KBM-7 (cell line): ENCODE measurements at regions not wholly inside any gene's neighbourhood (a gene's known extent, or its start where the extent isn't known, plus 50 kb on each side); places are given as distances from the start of the nearest gene placed in this dataset.
"Not testable (repeated sequence)": the region's sequence is repeated elsewhere in the genome, so short reads cannot be mapped to it uniquely, and the experiment has no call there.

Experiments
- DNase-seq: peaks from one replicate; pipeline ENCODE4 v3.0.0-alpha.2; 2015
- in situ Hi-C: fragments of 300-500 bp; cut with MboI; formaldehyde crosslinking; loops from 2 replicates; pipeline ENCODE4 v1.14.3; 2020; ENCODE audit warnings: low sequenced_read_pairs, low pct_unique_long_range_greater_than_20kb, mixed read lengths

- in situ Hi-C loops = no loop called here
Observed at GRCh38 chr3:22353126-22353525, 602.1 kb upstream of the ZNF385D start.

GRCh38 chr3:22358334-22358733 lies 607.3 kb upstream of the ZNF385D start:
- in situ Hi-C loops = no loop called here
- DNase-seq = no peak

More at GRCh38 chr3:22353126-22353525, 602.1 kb upstream of the ZNF385D start:
- DNase-seq = no peak

DNA sequence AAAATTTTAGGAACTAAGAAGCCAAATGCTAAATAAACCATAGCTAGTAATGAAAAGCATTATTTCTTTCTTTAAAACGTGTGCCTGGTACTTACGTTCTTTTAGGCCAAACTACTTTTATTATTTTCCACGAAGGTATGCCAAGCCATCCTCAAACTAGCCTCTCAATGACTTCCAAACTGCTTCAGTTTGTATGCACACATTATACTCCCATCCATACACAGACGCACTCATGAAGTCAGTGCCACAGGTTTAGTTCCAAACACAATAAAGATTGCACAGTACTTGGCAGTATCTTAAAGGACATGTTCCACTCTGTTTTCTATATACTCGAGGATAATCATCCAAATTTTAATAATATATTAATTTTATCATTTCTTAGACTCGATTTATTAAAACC lies 609.2 kb upstream of the ZNF385D start:
- in situ Hi-C loops = no loop called here
- DNase-seq = no peak

DNA sequence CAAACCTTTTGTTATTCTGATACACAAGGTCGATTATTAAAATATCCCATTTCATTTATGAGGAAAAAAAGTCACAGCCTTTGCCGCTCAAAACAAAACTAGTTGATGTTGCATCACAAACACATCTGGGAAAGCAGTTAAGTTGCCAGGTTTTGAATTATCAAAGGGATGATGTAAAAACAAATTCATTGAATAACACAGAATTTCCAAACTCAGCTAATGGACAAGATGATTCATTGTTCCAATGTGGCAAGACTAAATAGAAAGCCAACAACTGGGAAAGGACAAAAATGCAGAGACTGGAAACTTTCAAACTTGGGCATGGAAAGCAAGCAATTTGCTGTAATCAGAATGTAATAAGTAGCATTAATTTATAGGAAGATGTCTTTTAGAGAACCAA lies 610.0 kb upstream of the ZNF385D start:
- in situ Hi-C loops = no loop called here
- DNase-seq = no peak

GRCh38 chr3:22361521-22361920 lies 610.5 kb upstream of the ZNF385D start:
- in situ Hi-C loops = no loop called here
- DNase-seq = no peak

DNA sequence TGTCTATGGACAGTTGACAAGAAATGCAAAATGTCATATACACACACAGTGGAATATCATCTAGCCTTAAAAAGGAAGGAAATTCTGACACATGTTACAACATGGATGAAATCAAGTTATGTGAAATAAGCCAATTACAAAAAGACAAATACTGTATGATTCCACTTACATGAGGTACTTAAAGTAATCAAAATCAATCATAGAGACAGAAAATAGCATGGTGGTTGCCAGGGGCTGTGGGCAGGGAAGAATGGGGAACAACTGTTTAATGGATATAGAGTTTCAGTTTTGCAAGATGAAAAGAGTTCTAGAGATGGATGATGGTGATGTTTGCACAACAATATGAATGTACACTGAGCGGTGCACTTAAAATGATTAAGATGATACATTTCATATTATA lies 613.8 kb upstream of the ZNF385D start:
- in situ Hi-C loops = no loop called here
- no peak for DNase-seq

DNA sequence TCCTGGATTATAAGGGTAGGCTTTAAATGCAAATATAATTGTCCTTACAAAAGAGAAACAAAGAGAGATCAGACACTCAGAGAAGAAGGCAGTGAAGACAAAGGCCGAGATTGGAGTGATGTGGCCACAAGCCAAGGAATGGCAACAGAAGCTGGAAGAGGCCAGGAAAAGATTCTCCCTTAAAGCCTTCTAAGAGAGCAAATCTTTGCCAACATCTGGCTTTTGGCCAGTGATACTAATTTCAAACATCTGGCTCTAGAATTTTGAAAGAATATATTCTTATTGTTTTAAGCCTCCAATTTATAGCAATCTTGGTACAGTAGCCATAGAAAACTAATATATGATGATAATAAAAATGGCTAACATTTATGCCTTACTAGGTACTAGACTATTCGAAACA lies 615.8 kb upstream of the ZNF385D start:
- in situ Hi-C loops = no loop called here
- DNase-seq = no peak

DNA sequence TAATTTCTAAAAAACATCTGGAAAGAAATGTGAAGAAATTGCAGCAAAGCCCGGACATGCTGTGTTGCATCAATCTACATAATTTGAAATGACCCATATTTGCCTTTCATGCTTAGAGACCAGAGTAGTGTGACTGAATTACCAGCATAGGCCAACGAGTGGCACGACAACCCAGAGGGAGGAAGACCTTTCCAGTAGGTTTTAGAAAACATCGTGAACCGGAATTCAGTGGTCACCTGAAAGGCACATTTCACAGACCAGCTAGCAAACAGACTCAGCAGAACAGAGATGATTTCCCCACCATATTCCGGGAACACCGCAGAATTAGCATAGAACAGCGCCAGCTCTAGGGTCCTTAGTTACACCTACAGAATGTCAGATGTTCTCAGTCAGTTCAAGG lies 620.0 kb upstream of the ZNF385D start:
- in situ Hi-C loops = no loop called here
- no peak for DNase-seq

DNA sequence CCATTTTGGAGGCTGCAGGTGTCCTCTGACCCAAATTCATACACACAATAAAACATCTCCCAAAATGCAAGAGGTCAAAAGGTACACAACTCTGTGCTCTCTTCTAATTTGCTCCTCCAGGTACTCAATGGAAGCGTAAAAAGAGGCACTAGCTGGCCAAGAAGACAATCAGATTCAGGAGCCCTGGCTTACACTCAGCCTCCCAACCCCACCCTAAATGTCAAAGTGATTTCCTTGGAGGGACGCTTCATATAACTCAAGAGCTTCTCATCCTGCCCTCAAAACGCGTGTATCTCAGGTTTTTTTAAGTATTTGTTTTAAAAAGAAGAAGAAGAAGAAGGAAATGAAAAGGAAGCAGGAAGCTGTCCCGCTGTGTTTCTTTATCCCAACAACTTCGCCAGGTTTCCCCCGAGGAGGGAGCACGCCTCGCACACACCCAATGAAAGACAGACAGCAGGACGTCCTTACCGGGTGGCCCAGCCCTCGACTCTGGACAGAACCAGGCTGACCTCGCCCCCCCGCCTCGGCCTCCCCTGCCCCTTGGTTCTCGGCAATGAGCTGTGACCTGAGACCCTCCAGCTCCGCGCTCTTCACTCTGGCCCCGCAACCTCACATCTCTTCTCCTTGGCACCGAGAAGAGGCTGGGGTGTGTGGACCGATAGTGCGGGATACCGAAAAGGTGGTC lies 620.7 kb upstream of the ZNF385D start:
- in situ Hi-C loops = no loop called here
- DNase-seq = no peak

GRCh38 chr3:22372292-22373062 lies 621.5 kb upstream of the ZNF385D start:
- in situ Hi-C loops = no loop called here
- DNase-seq = no peak

DNA sequence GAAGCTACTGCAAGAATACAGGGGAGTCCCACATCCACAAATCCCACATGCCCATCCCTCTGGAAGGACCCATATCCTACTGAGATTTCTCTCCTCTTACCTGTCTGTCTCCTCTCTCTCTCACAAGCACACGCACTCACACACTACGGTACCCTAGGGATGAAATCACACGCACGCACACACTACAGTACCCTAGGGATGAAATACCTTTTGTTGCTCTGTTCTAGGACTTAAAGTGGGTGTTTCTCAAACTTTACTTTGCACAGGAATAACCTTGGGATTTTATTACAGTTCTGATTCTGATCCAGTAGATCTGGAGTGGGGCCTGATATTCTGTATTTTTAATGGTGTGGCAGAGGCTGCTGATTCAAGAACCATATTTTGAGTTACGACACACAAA lies 622.2 kb upstream of the ZNF385D start:
- in situ Hi-C loops = no loop called here
- no peak for DNase-seq

DNA sequence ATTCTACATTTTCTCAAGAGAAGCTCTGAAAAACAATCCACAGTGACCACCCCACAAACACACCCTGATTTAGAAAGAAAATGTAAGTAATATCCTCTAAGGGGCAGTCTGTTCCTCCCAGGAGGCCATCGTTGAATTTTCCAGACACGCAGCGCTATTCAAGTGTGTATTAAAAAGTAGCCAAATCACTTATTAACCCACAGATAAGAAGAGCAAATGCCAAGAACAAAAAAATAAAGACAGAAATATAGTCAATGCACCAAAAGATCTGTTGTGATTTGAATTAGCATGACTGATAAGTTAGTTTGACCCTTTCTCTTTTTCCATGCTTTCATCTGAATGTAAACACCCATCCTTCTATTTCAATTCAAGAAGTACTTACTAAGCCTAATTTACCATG lies 622.8 kb upstream of the ZNF385D start:
- DNase-seq = no peak
- in situ Hi-C loops = no loop called here

- DNase-seq = no peak
- in situ Hi-C loops = no loop called here
Observed at GRCh38 chr3:22377421-22377820, 626.4 kb upstream of the ZNF385D start.

- no peak for DNase-seq
- in situ Hi-C loops = no loop called here
Observed at GRCh38 chr3:22378869-22379268, 627.9 kb upstream of the ZNF385D start.

GRCh38 chr3:22380253-22380652 lies 629.2 kb upstream of the ZNF385D start:
- DNase-seq = no peak
- in situ Hi-C loops = no loop called here

DNA sequence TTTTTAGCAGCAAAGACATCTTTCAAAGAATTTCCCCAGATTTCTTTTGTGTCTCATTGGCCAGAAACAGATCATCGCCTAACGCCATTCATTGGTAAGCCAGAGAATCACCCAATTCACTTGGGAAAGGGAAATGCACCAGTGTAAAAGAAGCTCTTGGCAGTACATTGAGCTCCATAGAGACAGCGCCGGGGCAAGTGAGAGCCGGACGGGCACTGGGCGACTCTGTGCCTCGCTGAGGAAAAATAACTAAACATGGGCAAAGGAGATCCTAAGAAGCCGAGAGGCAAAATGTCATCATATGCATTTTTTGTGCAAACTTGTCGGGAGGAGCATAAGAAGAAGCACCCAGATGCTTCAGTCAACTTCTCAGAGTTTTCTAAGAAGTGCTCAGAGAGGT lies 630.6 kb upstream of the ZNF385D start:
- in situ Hi-C loops, DNase-seq: not testable (repeated sequence)

GRCh38 chr3:22383285-22383684 lies 632.3 kb upstream of the ZNF385D start:
- in situ Hi-C loops = no loop called here
- DNase-seq = no peak

DNA sequence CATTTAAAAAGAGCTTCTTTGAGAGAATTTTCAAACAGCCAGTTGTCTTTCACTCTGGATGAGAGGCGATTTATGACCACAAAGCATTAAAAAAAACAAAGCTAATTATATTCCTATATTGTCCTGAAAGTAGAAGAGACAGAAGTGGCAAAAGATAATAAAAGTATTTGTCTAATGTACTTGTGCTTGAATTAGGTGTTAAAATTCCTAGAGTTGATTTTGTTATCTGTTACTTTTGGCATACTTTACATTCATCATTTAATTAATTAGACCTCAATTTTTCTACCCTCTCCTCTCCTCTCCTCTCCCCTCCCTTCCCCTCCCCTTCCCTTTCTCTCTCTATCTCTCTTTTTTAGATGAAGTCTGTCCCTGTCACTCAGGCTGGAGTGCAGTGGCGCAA lies 635.1 kb upstream of the ZNF385D start:
- DNase-seq = no peak
- in situ Hi-C loops = no loop called here

- no peak for DNase-seq
- in situ Hi-C loops = no loop called here
Observed at GRCh38 chr3:22392286-22392685, 641.3 kb upstream of the ZNF385D start.

GRCh38 chr3:22392859-22393258 lies 641.8 kb upstream of the ZNF385D start:
- in situ Hi-C loops = no loop called here
- no peak for DNase-seq

DNA sequence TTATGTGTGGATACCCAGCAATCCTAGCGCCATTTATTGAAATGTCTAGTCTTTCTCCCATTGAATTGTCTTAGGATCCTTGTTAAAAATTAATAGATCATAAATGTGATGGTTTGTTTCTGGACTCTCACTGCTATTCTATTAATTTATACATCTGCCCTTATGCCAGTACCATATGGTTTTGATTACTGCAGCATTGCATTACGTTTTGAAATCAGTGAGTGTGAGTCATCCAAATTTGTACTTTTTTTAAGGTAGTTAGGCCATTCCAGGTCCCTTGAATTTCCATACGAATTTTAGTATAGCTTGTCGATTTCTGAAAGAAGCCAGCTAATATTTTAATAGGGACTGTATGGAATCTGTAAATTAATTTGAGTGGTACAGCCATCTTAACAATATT lies 648.6 kb upstream of the ZNF385D start:
- DNase-seq = no peak
- in situ Hi-C loops = no loop called here
